ENCODE measurements at regions not wholly inside any gene's neighbourhood (a gene's known extent, or its start where the extent isn't known, plus 50 kb on each side); places are given as distances from the start of the nearest gene placed in this dataset.
A peak's percentile ranks its signal among the peaks of the same experiment; 100 is the strongest.

- peaks cover 50% of the 10 kb centered on the region for H3K4me1 ChIP-seq
- H3K9ac ChIP-seq: no peak overlapping the region
- no peaks in the 10 kb centered on the region for H3F3A ChIP-seq (ENCODE audit: low read depth)
- peaks cover 29% of the 10 kb centered on the region for H3K4me1 Mint-ChIP-seq
- no peak overlapping the region for H3K27ac ChIP-seq
- H3K27ac Mint-ChIP-seq: peak overlapping the region; percentile 2
- no peaks in the 10 kb centered on the region for H3K9me3 ChIP-seq (ENCODE audit: low read depth)
- peaks cover 8% of the 10 kb centered on the region for H3K27me3 Mint-ChIP-seq (ENCODE audit: insufficient read depth, low read depth)
- H3K36me3 Mint-ChIP-seq: no peaks in the 10 kb centered on the region
- no peaks in the 10 kb centered on the region for H3K27me3 ChIP-seq
- no peak overlapping the region for H3K4me3 Mint-ChIP-seq
- H3K79me2 ChIP-seq (ENCODE audit: low read depth): no peaks in the 10 kb centered on the region
- no peak for DNase-seq (ENCODE audit: low spot score)
- TF ChIP-seq EZH2phosphoT487 (IDR thresholded peaks at IDR 0.05) (no peak), CTCF (IDR thresholded peaks at IDR 0.05) (no peak), EZH2 (IDR thresholded peaks at IDR 0.05) (no peak)
- H4K20me1 ChIP-seq (ENCODE audit: low read depth): no peaks in the 10 kb centered on the region
- H3K36me3 ChIP-seq: no peaks in the 10 kb centered on the region
- no peak overlapping the region for H3K4me3 ChIP-seq
- H3K4me2 ChIP-seq: peak overlapping the region; percentile 16
- no peak overlapping the region for H2AFZ ChIP-seq (replicated peaks)
- peaks cover 13% of the 10 kb centered on the region for H3K9me3 Mint-ChIP-seq
These were observed 378.1 kb upstream of the POU3F1 start for GRCh38 chr1:38424677-38425076.

DNA sequence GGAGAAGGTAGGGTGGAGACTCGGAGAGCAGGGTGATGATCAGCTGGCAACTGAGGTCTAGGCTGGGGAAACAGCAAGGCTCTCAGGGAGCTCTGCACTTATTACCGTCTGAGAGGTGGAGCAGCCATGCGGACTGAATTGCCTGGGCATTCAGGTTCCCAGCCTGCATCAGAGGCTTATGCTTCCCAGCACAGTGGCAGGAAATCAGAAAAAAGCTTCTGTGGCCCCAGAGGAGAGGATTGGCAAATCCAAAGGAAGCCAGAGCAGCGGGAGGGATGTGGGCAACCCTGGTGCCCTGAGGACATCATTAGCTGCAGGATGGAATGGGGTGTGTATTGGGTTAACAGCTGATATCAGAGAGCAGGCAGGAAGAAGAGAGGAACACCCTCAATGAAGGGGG lies 374.1 kb upstream of the POU3F1 start:
- H3K36me3 ChIP-seq: no peaks in the 10 kb centered on the region
- peak overlapping the region; percentile 52 for H3K27ac Mint-ChIP-seq
- TF ChIP-seq EZH2 (IDR thresholded peaks at IDR 0.05): no peak
- TF ChIP-seq EZH2phosphoT487 (IDR thresholded peaks at IDR 0.05): no peak
- TF ChIP-seq CTCF (IDR thresholded peaks at IDR 0.05): no peak
- H4K20me1 ChIP-seq (ENCODE audit: low read depth): no peaks in the 10 kb centered on the region
- H3K9me3 ChIP-seq (ENCODE audit: low read depth): no peaks in the 10 kb centered on the region
- H3K79me2 ChIP-seq (ENCODE audit: low read depth): no peaks in the 10 kb centered on the region
- H3K9ac ChIP-seq: no peak overlapping the region
- no peak overlapping the region for H3K4me3 ChIP-seq
- H3K4me3 Mint-ChIP-seq: no peak overlapping the region
- no peak overlapping the region for H3K27ac ChIP-seq
- peaks cover 18% of the 10 kb centered on the region for H3F3A ChIP-seq (ENCODE audit: low read depth)
- H3K4me1 ChIP-seq: peaks cover 54% of the 10 kb centered on the region
- peak overlapping the region; percentile 23 for H3K4me2 ChIP-seq
- no peaks in the 10 kb centered on the region for H3K27me3 ChIP-seq
- no peaks in the 10 kb centered on the region for H3K36me3 Mint-ChIP-seq
- DNase-seq (ENCODE audit: low spot score): peak; percentile 57
- H3K27me3 Mint-ChIP-seq (ENCODE audit: insufficient read depth, low read depth): peaks cover 3% of the 10 kb centered on the region
- peaks cover 15% of the 10 kb centered on the region for H3K9me3 Mint-ChIP-seq
- H3K4me1 Mint-ChIP-seq: peaks cover 38% of the 10 kb centered on the region
- no peak overlapping the region for H2AFZ ChIP-seq (replicated peaks)

DNA sequence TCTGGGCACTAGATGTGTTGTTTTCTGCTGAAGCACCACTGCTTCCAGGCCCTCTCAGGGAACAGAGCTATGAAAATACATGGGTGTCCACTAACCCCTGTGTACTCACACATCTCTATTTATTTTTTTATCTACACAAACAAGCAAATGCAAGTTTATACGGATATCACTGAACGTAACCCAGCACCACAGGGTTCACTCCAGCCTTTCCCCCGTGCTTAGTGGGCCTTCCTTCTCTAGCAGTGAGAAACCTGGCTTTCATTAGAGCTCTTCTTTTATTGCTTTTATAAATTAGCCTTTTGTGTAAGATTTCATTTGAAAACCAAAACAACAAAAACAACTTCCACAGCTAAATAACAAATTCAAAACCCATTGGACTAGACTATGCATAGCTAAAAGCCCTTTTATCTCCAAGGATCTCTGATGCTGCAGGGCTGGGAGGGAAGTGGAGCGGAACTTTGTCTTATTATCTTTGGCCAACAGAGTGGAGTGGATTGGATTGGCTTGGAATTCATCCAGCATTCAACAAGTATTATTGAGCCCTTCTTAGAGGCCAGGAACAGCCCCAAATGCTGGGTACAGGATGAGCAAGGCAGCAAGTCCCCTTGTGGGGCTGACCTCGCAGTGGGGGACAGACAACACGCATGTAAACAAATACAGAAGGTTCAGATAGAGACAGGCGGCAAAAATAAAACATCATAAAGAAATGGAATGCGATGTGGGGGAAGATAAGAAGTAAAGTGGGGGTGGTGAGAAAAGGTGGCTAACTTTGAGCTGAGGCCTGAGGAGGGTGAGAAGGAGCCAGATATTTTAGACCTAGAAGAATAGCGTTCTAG lies 371.8 kb upstream of the POU3F1 start:
- Histone ChIP-seq H3F3A (ENCODE audit: low read depth) (peaks cover 18% of the 10 kb centered on the region), H3K9me3 (ENCODE audit: low read depth) (no peaks in the 10 kb centered on the region), H3K27ac (peak overlapping the region; percentile 91), H3K4me1 (peaks cover 48% of the 10 kb centered on the region), H3K4me3 (peak overlapping the region; percentile 3), H3K36me3 (no peaks in the 10 kb centered on the region), H3K4me2 (peak overlapping the region; percentile 59), H2AFZ (replicated peaks) (no peak overlapping the region), H3K9ac (no peak overlapping the region), H4K20me1 (ENCODE audit: low read depth) (no peaks in the 10 kb centered on the region), H3K79me2 (ENCODE audit: low read depth) (no peaks in the 10 kb centered on the region), H3K27me3 (no peaks in the 10 kb centered on the region)
- peaks cover 2% of the 10 kb centered on the region for H3K36me3 Mint-ChIP-seq
- H3K4me1 Mint-ChIP-seq: peaks cover 36% of the 10 kb centered on the region
- TF ChIP-seq CTCF (IDR thresholded peaks at IDR 0.05) (no peak), EZH2 (IDR thresholded peaks at IDR 0.05) (no peak), EZH2phosphoT487 (IDR thresholded peaks at IDR 0.05) (no peak)
- peak; percentile 87 for DNase-seq (ENCODE audit: low spot score)
- H3K9me3 Mint-ChIP-seq: peaks cover 29% of the 10 kb centered on the region
- H3K4me3 Mint-ChIP-seq: peak overlapping the region; percentile 14
- no peaks in the 10 kb centered on the region for H3K27me3 Mint-ChIP-seq (ENCODE audit: insufficient read depth, low read depth)
- H3K27ac Mint-ChIP-seq: peak overlapping the region; percentile 74
